GM21717 (cell line): ENCODE measurements at regions not wholly inside any gene's neighbourhood (a gene's known extent, or its start where the extent isn't known, plus 50 kb on each side); places are given as distances from the start of the nearest gene placed in this dataset.
A peak's percentile ranks its signal among the peaks of the same experiment; 100 is the strongest.
"Not testable (repeated sequence)": the region's sequence is repeated elsewhere in the genome, so short reads cannot be mapped to it uniquely, and the experiment has no call there.

ENCODE experiments used
- ATAC-seq: cut with Tn5 transposase; IDR thresholded peaks from one replicate; pipeline ENCODE4 v1.9.1; 2021; ENCODE audit warnings: mild to moderate bottlenecking, moderate library complexity; ENCODE audit not compliant: unreplicated experiment

DNA sequence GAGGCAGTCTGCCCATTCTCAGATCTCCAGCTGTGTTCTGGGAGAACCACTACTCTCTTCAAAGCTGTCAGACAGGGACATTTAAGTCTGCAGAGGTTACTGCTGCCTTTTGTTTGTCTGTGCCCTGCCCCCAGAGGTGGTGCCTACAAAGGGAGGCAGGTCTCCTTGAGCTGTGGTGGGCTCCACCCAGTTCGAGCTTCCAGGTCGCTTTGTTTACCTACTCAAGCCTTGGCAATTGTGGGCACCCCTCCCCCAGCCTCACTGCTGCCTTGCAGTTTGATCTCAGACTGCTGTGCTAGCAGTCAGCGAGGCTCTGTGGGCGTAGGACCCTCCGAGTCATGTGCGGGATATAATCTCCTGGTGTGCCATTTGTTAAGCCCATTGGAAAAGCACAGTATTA is 640.9 kb upstream of the SYNCRIP start:
- not testable (repeated sequence) for ATAC-seq

DNA sequence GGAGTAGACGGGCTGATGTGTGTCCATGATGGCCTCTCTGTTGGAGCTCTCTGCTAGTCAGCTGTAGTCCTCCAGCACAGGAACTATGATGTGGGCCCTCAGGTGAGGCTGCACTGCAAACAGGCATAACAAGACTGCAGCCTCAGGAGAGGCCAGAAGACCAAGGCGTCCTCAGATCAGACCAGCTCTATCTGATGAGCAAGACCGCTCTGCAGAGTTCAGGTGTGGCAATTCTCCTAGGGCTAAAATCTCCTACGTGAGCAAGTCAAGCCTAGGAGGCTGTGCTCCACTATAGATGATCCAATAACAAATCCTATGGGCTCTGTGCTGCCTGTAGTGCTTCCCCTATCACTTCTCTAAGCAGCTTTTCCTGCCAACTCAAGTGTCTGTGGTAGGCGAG is 633.4 kb upstream of the SYNCRIP start:
- ATAC-seq: no peak

DNA sequence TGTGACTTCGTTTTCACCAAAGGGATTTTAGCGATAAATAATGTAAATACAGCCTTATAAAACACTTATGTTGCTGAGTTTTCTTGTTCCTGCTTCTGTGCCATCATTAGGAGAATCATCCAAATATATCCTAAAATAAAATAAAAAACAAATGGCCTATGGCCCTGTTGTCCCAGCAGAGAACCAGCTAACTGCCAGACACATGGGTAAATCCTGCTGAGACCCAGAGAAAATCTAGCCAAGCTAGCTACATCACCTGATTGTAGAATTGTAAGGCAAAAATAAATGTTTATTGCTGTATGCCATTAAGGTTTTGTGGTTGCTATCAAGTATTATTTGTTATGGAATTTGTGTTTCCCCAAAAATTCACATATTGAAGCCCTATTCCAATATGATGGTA is 631.2 kb upstream of the SYNCRIP start:
- ATAC-seq: no peak

DNA sequence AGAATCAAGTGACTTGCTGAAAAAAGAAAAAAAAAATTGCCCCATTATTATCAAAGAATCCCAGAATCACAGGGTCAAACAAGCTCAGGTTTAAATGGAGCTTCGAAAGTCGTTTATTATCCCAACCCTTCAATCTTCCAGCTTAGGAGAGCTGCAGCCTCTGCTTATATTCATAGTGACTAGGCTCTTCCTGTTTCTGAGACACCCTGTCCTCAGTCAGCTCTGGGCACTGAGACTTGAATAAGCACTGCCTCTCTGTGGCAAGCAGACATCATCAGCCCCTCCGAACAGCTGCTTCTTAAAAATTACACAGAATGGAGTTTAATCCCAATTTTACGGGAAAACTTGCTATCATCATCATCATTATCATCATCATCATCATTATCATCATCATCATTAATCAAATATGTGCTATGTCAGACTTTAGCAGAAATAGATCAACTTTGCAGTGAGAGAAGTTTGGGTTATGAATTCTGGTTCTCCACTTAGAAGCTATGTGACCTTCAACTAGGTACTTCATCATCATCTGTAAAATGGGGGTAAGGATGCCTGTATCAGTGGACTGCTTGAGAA is 614.0 kb upstream of the SYNCRIP start:
- ATAC-seq: no peak

DNA sequence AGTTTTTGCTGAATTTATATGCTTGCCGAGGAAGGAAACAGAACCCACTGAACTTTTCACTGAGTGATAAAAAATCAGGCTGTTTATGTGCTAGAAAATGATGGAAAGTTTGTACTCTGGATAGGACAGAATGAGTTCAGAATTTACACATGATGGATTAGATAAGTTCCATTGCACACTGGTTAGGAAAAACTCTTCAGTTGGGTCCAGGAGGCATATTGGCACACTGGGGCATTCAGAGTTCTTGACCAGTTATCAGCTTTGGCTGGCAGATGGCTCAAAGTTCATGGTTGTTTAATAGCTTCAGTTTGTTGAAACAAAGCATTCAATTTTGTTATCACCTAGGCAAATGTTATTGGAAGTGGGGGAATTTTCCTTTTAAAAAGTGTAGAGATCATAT is 613.3 kb upstream of the SYNCRIP start:
- ATAC-seq: no peak

DNA sequence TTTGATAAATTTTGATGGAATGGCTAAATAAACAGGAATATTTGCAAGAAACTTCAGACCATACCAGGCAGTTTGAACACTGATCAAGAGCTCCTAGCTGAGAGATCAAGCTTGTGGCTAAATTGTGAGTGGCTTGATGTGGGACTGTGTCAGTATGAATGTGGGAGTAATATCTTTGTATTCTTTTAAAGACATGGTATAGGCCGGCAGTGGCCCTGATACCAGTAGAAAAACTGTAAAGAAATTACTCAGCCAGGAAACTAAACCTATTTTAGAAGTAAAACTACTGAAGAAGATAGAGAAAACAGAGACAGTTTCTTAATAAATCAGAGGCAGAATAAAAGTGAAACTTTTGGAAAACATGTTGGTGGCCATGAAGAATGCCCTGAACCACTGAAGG is 608.4 kb upstream of the SYNCRIP start:
- no peak for ATAC-seq

DNA sequence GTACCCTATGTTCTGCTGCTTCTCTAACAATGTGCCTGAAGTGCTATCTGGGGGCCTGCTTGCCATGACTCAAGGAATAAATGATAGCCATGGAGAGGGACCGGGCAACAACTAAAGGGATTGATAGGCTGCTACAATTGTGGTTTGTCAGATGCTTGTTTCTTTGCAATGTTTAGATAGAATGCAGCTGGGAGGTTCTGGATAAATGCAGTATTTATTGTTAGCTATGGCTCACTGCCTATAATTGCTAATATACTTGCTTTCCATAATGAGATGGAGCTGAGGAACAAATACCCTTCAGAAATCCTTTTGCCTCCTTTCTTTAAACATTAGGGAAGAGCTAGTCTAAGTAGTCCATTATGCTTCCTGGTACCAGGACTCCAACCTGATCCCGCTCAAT is 575.2 kb upstream of the SYNCRIP start:
- ATAC-seq: no peak

DNA sequence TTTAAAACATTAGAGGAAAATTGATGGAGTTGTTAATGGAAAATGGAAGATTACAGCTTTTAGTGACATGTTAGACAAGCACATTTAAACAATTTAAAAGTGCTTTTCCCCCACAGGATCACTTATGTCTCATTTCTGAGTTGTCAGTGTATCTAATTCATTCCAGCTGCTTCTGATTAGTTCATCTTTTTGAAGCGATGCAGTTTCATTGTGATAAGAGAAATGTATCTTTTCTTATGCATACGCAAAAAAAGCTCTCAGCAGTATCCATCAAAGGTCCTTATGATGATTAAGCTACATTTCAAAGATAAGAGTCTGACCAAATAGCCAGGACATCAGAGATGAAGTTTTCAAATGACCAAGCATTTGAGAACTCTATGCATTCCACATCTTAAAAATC is 572.6 kb upstream of the SYNCRIP start:
- no peak for ATAC-seq

DNA sequence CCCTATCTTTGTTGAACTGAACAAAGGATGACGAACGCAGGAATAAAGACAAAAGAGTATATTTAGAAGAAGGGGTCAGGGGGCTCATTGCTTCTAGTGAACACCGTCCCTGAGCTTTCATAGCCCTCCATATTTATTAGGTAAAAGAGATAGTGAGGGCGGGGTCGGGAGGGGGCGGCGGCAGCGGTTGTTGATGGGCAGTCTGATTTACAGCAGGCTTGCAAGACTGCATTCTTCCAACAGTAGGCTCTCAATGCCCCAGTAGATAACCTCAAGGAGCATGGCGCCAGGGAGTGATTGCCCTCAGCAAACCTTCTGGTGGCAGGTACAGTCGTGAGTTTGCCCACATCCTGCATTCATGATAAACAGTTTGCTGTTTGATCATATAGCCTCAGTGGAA is 563.3 kb upstream of the SYNCRIP start:
- ATAC-seq: no peak

DNA sequence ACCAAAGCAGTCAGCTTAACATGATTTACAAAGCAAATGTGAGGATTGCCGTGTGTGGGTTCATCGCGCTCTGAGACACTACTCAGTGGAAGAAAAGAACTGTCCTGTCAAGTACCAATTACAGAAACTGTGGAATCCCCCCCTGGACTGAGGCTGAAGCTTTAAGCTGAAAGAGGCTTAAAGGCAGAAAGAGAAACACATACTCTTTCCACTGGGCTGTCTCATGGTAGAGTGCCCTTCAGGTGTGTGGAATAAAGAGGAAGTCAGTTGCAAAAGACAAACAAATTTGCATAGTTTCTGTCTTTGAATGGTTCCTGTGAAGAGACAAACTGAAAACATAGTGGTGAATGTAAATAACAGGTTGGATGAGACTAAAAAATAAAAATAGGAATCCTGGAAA is 560.4 kb upstream of the SYNCRIP start:
- ATAC-seq: peak; percentile 80

DNA sequence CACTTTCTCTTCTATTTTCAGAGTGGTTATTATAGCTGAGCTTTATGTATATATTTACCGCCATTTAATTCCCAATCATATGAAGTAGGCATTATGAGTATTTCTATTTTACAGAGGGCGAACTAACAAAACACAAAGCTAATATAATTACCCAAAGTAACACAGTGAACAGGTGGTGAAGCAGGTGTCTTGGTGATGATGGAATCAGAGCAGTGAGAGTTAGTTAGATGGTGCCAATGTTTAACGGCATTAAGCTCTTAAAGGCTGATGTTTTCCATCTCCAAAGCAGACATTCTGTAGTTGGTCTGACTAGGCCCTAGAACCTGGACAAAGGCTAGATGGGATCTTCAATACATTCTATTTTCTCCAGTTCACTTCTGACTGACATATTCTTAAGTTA is 551.1 kb upstream of the SYNCRIP start:
- no peak for ATAC-seq

DNA sequence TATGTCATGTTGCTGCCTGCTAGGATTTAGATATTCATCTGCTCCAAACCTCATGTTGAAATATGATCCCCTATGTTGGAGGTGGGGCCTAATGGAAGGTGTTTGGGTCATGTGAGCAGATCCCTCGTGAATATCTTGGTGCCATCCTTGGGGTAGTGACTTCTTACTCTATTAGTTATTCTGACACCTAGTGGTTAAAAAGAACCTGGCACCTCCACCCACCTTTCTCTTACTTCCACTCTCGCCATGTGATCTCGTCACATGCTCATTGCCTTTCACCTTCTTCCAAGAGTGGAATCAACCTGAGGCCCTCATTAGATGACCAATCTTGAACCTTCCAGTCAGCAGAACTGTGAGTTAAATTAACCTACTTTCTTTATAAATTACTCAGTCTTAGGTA is 549.4 kb upstream of the SYNCRIP start:
- peak; percentile 95 for ATAC-seq

DNA sequence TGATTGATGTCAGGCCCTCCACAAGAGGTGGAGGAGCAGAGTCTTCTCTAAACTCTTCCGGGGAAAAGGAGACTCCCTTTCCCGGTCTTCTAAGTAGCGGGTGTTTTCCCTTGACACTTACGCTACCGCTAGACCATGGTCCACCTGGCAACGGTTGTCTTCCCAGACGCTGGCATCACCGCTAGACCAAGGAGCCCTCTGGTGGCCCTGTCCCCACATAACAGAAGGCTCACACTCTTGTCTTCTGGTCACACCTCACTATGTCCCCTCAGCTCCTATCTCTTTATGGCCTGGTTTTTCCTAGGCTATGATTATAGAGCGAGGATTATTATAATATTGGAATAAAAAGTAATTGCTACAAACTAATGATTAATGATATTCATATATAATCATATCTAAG is 532.5 kb upstream of the SYNCRIP start:
- not testable (repeated sequence) for ATAC-seq

DNA sequence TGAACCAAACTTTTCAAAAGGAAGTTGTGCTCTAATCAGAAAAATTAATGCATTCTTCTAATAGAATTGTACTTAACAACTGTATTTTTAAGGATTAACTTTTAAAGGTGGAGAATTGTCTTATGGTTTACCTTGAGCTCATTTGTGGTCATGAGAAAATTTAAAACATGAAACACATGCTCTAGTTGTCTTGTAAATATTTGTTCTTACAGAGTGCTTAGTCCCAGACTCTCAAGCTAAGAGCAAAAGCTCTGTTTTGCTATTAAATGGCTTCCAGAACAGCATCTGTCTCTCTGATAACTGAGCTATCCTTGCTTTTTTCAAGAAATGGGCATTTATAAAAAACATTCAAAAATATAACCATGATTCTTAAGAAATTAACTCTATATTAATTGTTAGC is 512.2 kb upstream of the SYNCRIP start:
- ATAC-seq: no peak

DNA sequence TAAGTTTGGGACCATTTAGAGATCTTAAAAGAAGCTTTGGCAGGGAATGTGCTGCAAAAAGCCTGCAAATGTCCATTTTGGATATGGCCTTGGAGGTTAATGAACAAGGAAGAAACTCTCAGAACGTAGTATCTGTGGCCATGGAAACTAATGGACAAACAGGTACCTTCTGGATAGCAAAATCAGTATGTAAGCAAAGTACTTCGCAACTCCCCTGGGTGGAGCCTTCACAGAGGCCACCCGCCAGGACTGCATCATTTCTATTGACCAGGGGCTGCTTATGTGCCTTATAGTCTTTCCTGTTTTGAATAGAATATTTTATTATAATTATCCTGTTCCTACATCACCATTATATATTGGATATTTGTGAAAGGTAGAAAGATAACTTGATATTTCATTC is 510.8 kb upstream of the SYNCRIP start:
- no peak for ATAC-seq

DNA sequence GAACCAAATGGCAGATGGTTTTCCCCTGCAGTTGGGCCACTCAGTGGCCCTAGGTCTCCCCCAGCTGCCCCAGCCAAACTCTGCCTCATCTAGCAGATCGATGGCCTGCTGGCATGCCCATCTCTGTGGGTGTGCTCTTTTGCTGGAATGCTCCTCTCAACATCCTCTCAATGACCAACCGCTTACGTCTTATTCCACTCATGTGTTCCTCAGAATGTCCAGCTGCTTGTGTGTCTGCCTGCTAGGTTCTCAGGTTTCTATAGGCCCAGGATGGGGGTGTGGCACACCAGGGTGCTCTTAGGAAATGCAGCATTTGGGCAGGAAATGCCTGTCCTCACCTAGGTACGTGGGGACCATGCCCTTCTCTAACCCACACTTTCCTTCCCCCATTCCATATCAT is 509.9 kb upstream of the SYNCRIP start:
- ATAC-seq: no peak

DNA sequence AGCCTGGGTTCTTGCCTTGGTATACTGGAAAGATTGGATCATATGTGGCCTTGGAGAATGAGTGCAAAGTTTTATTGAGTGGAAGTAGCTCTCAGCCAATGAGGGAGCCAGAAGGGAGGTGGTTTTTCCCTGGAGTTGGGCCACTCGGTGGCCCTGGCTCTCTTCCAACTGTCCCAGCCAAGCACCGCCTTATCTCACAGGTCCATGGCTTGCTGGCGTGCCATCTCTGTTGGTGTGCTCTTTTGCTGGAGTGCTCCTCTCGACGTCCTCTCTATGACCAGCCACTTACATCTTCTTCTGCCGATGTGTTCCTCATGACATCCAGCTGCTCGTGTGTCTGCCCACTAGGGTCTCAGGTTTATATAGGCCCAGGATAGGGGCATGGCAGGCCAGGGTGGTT is 505.9 kb upstream of the SYNCRIP start:
- no peak for ATAC-seq

DNA sequence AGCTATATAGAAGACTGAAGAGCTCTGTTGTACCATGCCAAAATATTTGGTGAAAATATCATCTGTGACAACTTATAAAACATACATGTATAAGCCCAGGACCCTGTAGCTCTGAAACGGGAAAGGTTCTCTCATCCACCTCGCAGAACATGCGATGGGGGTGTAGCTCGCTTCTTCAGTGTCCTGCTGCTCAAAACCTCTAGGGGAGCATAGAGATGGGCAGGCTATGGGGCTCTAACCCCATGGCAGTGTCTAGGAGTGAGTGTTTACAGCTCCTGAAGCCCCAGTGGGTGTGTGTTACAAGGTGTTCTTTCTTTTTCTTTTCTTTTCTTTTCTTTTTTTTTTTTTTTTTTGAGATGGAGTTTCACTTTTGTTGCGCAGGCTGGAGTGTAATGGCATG is 505.2 kb upstream of the SYNCRIP start:
- ATAC-seq: no peak

DNA sequence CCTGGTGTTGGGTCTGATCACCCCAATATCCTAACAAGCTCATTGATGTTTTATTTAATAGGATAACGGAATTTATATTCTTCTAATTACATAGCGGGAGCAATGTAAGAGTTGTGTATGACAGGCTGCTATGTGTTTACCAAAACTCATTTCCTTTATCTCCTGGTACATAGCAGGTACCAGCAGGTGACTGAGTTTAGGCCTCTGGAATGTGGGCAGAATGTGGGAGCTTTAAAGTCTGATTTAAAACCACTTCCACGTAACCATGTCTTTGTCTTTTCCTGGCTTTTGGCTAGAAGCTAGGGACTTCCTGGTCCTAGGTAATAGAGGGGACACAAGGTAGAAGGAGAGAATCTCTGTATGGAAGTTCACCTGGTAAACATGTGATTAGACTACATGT is 504.6 kb upstream of the SYNCRIP start:
- no peak for ATAC-seq

DNA sequence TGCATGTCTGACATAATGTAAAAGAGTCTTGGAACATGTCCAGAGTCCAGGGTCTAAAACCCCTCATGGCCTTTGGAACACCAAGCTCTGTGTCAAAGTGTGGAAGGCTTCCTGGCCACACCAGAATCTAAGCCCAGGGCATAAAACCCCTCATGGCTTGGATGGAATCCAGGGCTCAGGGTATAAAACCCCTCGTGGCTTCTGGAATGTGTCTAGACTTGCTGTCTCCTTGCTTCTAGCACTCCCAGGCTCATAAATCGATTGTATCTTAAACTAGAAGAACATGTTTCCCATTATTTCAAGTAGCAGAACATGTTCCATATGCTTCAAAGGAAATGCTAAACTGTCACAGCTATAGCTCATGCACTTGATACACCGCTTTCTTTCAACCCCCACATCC is 504.1 kb upstream of the SYNCRIP start:
- ATAC-seq: not testable (repeated sequence)

DNA sequence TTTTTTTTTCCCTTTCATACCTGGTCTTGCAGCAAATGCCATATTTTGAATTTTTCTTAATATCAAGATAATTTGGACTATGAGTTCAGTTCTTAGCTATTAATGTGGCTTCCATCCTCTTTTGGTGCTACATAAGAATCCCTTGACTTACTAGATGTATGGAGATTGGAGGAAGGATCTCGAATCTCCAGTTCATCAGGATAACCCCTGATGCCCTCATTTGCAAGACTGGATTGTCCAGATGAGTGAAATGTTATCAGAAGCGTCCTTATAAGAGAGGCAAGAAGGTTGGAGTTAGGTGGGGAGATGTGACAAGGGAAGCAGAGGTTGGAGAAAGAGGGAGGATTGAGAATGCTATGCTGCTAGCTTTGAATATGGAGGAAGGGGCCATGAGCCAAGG is 499.6 kb upstream of the SYNCRIP start:
- no peak for ATAC-seq

DNA sequence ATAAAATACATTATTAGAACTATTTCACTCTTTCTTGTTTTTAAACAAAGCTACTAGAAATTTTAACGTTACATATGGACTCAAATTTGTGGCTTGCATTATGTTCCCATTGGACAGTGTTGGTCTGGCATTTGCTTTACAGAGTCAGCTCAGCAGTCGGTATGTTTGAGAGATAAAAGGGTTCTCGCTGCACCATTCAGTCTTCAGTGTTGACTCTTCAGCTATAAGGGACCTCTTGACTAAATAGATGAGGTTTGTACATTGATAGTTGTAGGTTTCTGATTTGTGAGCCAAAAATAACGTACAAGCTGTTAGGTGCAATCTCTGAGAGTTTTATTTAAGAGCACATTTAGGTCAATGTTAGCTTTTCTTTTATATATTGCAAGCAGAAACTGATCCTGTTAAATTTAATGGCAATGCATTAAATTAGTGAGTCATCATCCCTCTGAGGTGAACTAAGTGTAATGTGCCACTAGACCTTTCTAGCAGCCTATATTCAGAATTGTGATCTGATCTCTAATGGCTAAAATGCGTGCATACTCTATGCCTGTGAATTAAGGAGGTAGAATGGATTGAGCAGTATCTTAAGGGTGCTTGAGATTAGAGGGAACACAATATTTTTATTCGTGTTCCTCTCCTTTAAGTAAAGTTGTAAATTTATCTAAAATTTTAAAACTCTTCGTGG is 485.6 kb upstream of the SYNCRIP start:
- no peak for ATAC-seq

DNA sequence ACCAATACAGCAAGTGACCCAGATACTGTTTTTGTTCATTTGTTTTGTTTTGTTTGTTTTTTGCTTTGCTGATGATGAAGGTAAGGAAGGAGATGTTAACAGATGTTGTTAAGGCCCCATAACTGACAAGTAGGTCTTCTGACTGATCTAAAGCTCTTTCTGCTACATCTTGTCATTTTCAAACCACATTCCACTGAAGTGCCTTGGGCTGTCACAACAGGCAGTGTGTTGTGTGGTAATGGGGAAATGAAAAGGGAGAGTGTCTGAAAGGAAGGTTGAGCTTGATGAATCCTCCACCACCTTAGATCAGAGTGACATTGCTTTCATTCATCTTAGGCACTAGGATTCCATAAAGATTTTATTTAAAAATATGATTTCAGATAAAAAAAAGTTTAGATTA is 479.4 kb upstream of the SYNCRIP start:
- ATAC-seq: no peak
